Keratinocyte (primary cell): ENCODE measurements at regions not wholly inside any gene's neighbourhood (a gene's known extent, or its start where the extent isn't known, plus 50 kb on each side); places are given as distances from the start of the nearest gene placed in this dataset.

Experiments used
- CTCF ChIP-seq, 3 experiments: IDR thresholded peaks in 1 of 3; conservative IDR thresholded peaks in 1 of 3; optimal IDR thresholded peaks in 1 of 3; 2 replicates in 2 of 3; 3 replicates in 1 of 3; pipeline versions ENCODE3 to v1.5.1; 2011; ENCODE audit warnings: low read length in 3 of 3, mild to moderate bottlenecking in 3 of 3, moderate library complexity in 2 of 3, control low read depth in 1 of 3, inconsistent platforms in 1 of 3; ENCODE audit not compliant: insufficient read depth in 2 of 3; ENCODE audit errors: extremely low read depth in 1 of 3
- EZH2 ChIP-seq: IDR thresholded peaks from one replicate; pipeline ENCODE4 v1.6.1; 2012; ENCODE audit warnings: inconsistent platforms, mild to moderate bottlenecking, low read length, moderate library complexity

- TF ChIP-seq CTCF (optimal IDR thresholded peaks at IDR 0.05 in 1 of 3, IDR thresholded peaks at IDR 0.05 in 1 of 3, conservative IDR thresholded peaks at IDR 0.05 in 1 of 3; ENCODE audit: extremely low read depth in 1 of 3, insufficient read depth in 2 of 3, low read length in 3 of 3) (no peak), EZH2 (no peak)
Measured at GRCh38 chr3:178472941-178473340, 63.3 kb upstream of the KCNMB2 start.
